Activated T-cell treated with anti-CD3 and anti-CD28 coated beads, Interleukin-2, amount 50 U/mL, for 4 hours (primary cell): ENCODE measurements at regions not wholly inside any gene's neighbourhood (a gene's known extent, or its start where the extent isn't known, plus 50 kb on each side); places are given as distances from the start of the nearest gene placed in this dataset.
"Not testable (repeated sequence)": the region's sequence is repeated elsewhere in the genome, so short reads cannot be mapped to it uniquely, and the experiment has no call there.

ENCODE experiments used
- ATAC-seq, 2 donors: fragments of 200-7000 bp; cut with Tn5 transposase; one replicate each; pipeline ENCODE4 v1.10.0; 2021
- DNase-seq: peaks from one replicate; pipeline ENCODE4 v3.0.0-alpha.2; 2020
- H3K27me3 Mint-ChIP-seq: one replicate; pipeline ENCODE4 v1.8.0; 2021; ENCODE audit warnings: low read depth, mixed read lengths
- H3K36me3 Mint-ChIP-seq: one replicate; pipeline ENCODE4 v1.8.0; 2022; ENCODE audit warnings: mixed read lengths; ENCODE audit not compliant: insufficient read depth
- H3K4me1 Mint-ChIP-seq: one replicate; pipeline ENCODE4 v1.8.0; 2021; ENCODE audit warnings: low read depth, mixed read lengths
- H3K4me3 Mint-ChIP-seq: one replicate; pipeline ENCODE4 v1.8.0; 2021; ENCODE audit warnings: mild to moderate bottlenecking, moderate library complexity, mixed read lengths
- H3K9me3 Mint-ChIP-seq: one replicate; pipeline ENCODE4 v1.8.0; 2021; ENCODE audit warnings: mixed read lengths

- Mint-ChIP-seq H3K4me1 (no peaks in the 10 kb centered on the region), H3K4me3 (no peak overlapping the region), H3K27me3 (no peaks in the 10 kb centered on the region), H3K9me3 (peaks cover 3% of the 10 kb centered on the region), H3K36me3 (no peaks in the 10 kb centered on the region)
- DNase-seq (no peak), ATAC-seq (no peak)
Observed at GRCh38 chr5:174521449-174521848, 202.9 kb upstream of the MSX2 start.

- no peaks in the 10 kb centered on the region for H3K4me1 Mint-ChIP-seq
- DNase-seq (no peak), ATAC-seq (no peak)
- no peaks in the 10 kb centered on the region for H3K9me3 Mint-ChIP-seq
- no peak overlapping the region for H3K4me3 Mint-ChIP-seq
- H3K36me3 Mint-ChIP-seq: no peaks in the 10 kb centered on the region
- no peaks in the 10 kb centered on the region for H3K27me3 Mint-ChIP-seq
Observed at GRCh38 chr5:174522480-174523260, 201.7 kb upstream of the MSX2 start.

GRCh38 chr5:174523311-174524071, 200.9 kb upstream of the MSX2 start:
- Mint-ChIP-seq H3K27me3 (no peaks in the 10 kb centered on the region), H3K4me3 (no peak overlapping the region), H3K4me1 (no peaks in the 10 kb centered on the region), H3K36me3 (no peaks in the 10 kb centered on the region), H3K9me3 (no peaks in the 10 kb centered on the region)
- ATAC-seq: no peak
- no peak for DNase-seq

GRCh38 chr5:174524351-174524750, 200.0 kb upstream of the MSX2 start:
- DNase-seq (no peak), ATAC-seq (no peak)
- H3K27me3 Mint-ChIP-seq: no peaks in the 10 kb centered on the region
- H3K4me1 Mint-ChIP-seq: no peaks in the 10 kb centered on the region
- H3K36me3 Mint-ChIP-seq: no peaks in the 10 kb centered on the region
- no peaks in the 10 kb centered on the region for H3K9me3 Mint-ChIP-seq
- H3K4me3 Mint-ChIP-seq: no peak overlapping the region

- H3K9me3 Mint-ChIP-seq: no peaks in the 10 kb centered on the region
- no peak for DNase-seq
- H3K4me3 Mint-ChIP-seq: no peak overlapping the region
- no peaks in the 10 kb centered on the region for H3K4me1 Mint-ChIP-seq
- no peak for ATAC-seq
- H3K27me3 Mint-ChIP-seq: peaks cover 3% of the 10 kb centered on the region
- no peaks in the 10 kb centered on the region for H3K36me3 Mint-ChIP-seq
Observed at GRCh38 chr5:174526177-174526576, 198.2 kb upstream of the MSX2 start.

GRCh38 chr5:174527916-174528540, 196.4 kb upstream of the MSX2 start:
- Mint-ChIP-seq H3K27me3 (peaks cover 3% of the 10 kb centered on the region), H3K4me1 (no peaks in the 10 kb centered on the region), H3K9me3 (no peaks in the 10 kb centered on the region), H3K36me3 (no peaks in the 10 kb centered on the region), H3K4me3 (no peak overlapping the region)
- ATAC-seq (no peak), DNase-seq (no peak)

GRCh38 chr5:174528821-174529544, 195.4 kb upstream of the MSX2 start:
- ATAC-seq (no peak), DNase-seq (no peak)
- H3K4me3 Mint-ChIP-seq: no peak overlapping the region
- H3K27me3 Mint-ChIP-seq: peaks cover 3% of the 10 kb centered on the region
- no peaks in the 10 kb centered on the region for H3K9me3 Mint-ChIP-seq
- H3K4me1 Mint-ChIP-seq: no peaks in the 10 kb centered on the region
- no peaks in the 10 kb centered on the region for H3K36me3 Mint-ChIP-seq

- no peaks in the 10 kb centered on the region for H3K9me3 Mint-ChIP-seq
- no peaks in the 10 kb centered on the region for H3K4me1 Mint-ChIP-seq
- no peaks in the 10 kb centered on the region for H3K36me3 Mint-ChIP-seq
- peaks cover 3% of the 10 kb centered on the region for H3K27me3 Mint-ChIP-seq
- ATAC-seq (no peak), DNase-seq (no peak)
- H3K4me3 Mint-ChIP-seq: no peak overlapping the region
Observed at GRCh38 chr5:174529925-174530681, 194.3 kb upstream of the MSX2 start.

- ATAC-seq (no peak), DNase-seq (no peak)
- H3K36me3 Mint-ChIP-seq: no peaks in the 10 kb centered on the region
- H3K4me1 Mint-ChIP-seq: no peaks in the 10 kb centered on the region
- H3K9me3 Mint-ChIP-seq: no peaks in the 10 kb centered on the region
- H3K27me3 Mint-ChIP-seq: peaks cover 3% of the 10 kb centered on the region
- no peak overlapping the region for H3K4me3 Mint-ChIP-seq
Observed at GRCh38 chr5:174531782-174532191, 192.6 kb upstream of the MSX2 start.

- ATAC-seq: peak in 1 of 2 donors; percentile 34
- Mint-ChIP-seq H3K27me3 (peaks cover 3% of the 10 kb centered on the region), H3K4me3 (no peak overlapping the region), H3K4me1 (no peaks in the 10 kb centered on the region), H3K9me3 (no peaks in the 10 kb centered on the region), H3K36me3 (no peaks in the 10 kb centered on the region)
- no peak for DNase-seq
Observed at GRCh38 chr5:174532455-174533453, 191.6 kb upstream of the MSX2 start.

- no peak for ATAC-seq
- Mint-ChIP-seq H3K4me3 (no peak overlapping the region), H3K27me3 (peaks cover 3% of the 10 kb centered on the region), H3K4me1 (no peaks in the 10 kb centered on the region), H3K36me3 (no peaks in the 10 kb centered on the region), H3K9me3 (peaks cover 4% of the 10 kb centered on the region)
- DNase-seq: no peak
Observed at GRCh38 chr5:174533751-174534241, 190.6 kb upstream of the MSX2 start.

GRCh38 chr5:174535669-174536068, 188.7 kb upstream of the MSX2 start:
- no peak for ATAC-seq
- H3K27me3 Mint-ChIP-seq: peaks cover 1% of the 10 kb centered on the region
- no peak overlapping the region for H3K4me3 Mint-ChIP-seq
- no peaks in the 10 kb centered on the region for H3K36me3 Mint-ChIP-seq
- H3K4me1 Mint-ChIP-seq: no peaks in the 10 kb centered on the region
- peaks cover 4% of the 10 kb centered on the region for H3K9me3 Mint-ChIP-seq
- DNase-seq: no peak

GRCh38 chr5:174539823-174540222, 184.6 kb upstream of the MSX2 start:
- not testable (repeated sequence) for H3K27me3 Mint-ChIP-seq, H3K4me1 Mint-ChIP-seq, ATAC-seq, DNase-seq, H3K9me3 Mint-ChIP-seq, H3K36me3 Mint-ChIP-seq, H3K4me3 Mint-ChIP-seq
